Skeletal muscle cell (primary cell): ENCODE measurements at regions not wholly inside any gene's neighbourhood (a gene's known extent, or its start where the extent isn't known, plus 50 kb on each side); places are given as distances from the start of the nearest gene placed in this dataset.
"Not testable (repeated sequence)": the region's sequence is repeated elsewhere in the genome, so short reads cannot be mapped to it uniquely, and the experiment has no call there.

Experiments used
- DNase-seq: peaks from one replicate; pipeline ENCODE4 v3.0.0-alpha.2; 2010; ENCODE audit warnings: low read depth
- H3K4me3 ChIP-seq: 2 replicates; pipeline ENCODE4 v1.5.1; 2011; ENCODE audit warnings: low read depth, mild to moderate bottlenecking, control low read depth, low read length, moderate library complexity

GRCh38 chr6:78365473-78365872, 501.9 kb upstream of the IRAK1BP1 start:
- H3K4me3 ChIP-seq: no peak overlapping the region
- DNase-seq: no peak

GRCh38 chr6:78377056-78377455, 490.3 kb upstream of the IRAK1BP1 start:
- H3K4me3 ChIP-seq: no peak overlapping the region
- DNase-seq: no peak

GRCh38 chr6:78379982-78380381, 487.4 kb upstream of the IRAK1BP1 start:
- H3K4me3 ChIP-seq: no peak overlapping the region
- DNase-seq: no peak

GRCh38 chr6:78380541-78380940, 486.8 kb upstream of the IRAK1BP1 start:
- no peak for DNase-seq
- H3K4me3 ChIP-seq: no peak overlapping the region

GRCh38 chr6:78383968-78384367, 483.4 kb upstream of the IRAK1BP1 start:
- H3K4me3 ChIP-seq: no peak overlapping the region
- no peak for DNase-seq

GRCh38 chr6:78386854-78387253, 480.5 kb upstream of the IRAK1BP1 start:
- DNase-seq, H3K4me3 ChIP-seq: not testable (repeated sequence)

GRCh38 chr6:78390066-78390465, 477.3 kb upstream of the IRAK1BP1 start:
- no peak overlapping the region for H3K4me3 ChIP-seq
- DNase-seq: no peak

GRCh38 chr6:78397499-78397898, 469.9 kb upstream of the IRAK1BP1 start:
- H3K4me3 ChIP-seq: no peak overlapping the region
- DNase-seq: no peak

- DNase-seq: no peak
- H3K4me3 ChIP-seq: no peak overlapping the region
Measured at GRCh38 chr6:78398292-78398691, 469.1 kb upstream of the IRAK1BP1 start.

GRCh38 chr6:78400076-78400475, 467.3 kb upstream of the IRAK1BP1 start:
- no peak for DNase-seq

GRCh38 chr6:78427386-78427785, 440.0 kb upstream of the IRAK1BP1 start:
- DNase-seq: no peak
- no peak overlapping the region for H3K4me3 ChIP-seq

More at GRCh38 chr6:78400076-78400475, 467.3 kb upstream of the IRAK1BP1 start:
- no peak overlapping the region for H3K4me3 ChIP-seq

- no peak overlapping the region for H3K4me3 ChIP-seq
- no peak for DNase-seq
Measured at GRCh38 chr6:78430521-78430920, 436.8 kb upstream of the IRAK1BP1 start.

- no peak overlapping the region for H3K4me3 ChIP-seq
- no peak for DNase-seq
Measured at GRCh38 chr6:78435671-78436070, 431.7 kb upstream of the IRAK1BP1 start.

- no peak overlapping the region for H3K4me3 ChIP-seq
- peak; percentile 5 for DNase-seq
Measured at GRCh38 chr6:78436335-78436734, 431.0 kb upstream of the IRAK1BP1 start.

GRCh38 chr6:78438135-78438534, 429.2 kb upstream of the IRAK1BP1 start:
- no peak overlapping the region for H3K4me3 ChIP-seq
- no peak for DNase-seq

- H3K4me3 ChIP-seq: no peak overlapping the region
- DNase-seq: no peak
Measured at GRCh38 chr6:78460711-78461110, 406.6 kb upstream of the IRAK1BP1 start.

GRCh38 chr6:78462728-78463127, 404.6 kb upstream of the IRAK1BP1 start:
- DNase-seq: no peak
- no peak overlapping the region for H3K4me3 ChIP-seq

- no peak overlapping the region for H3K4me3 ChIP-seq
- no peak for DNase-seq
Measured at GRCh38 chr6:78465059-78465634, 402.2 kb upstream of the IRAK1BP1 start.

- DNase-seq: no peak
- H3K4me3 ChIP-seq: no peak overlapping the region
Measured at GRCh38 chr6:78476561-78476960, 390.8 kb upstream of the IRAK1BP1 start.

GRCh38 chr6:78482801-78483552, 384.4 kb upstream of the IRAK1BP1 start:
- H3K4me3 ChIP-seq: no peak overlapping the region
- no peak for DNase-seq

- no peak overlapping the region for H3K4me3 ChIP-seq
- DNase-seq: no peak
Measured at GRCh38 chr6:78483553-78484197, 383.7 kb upstream of the IRAK1BP1 start.
